HG03108 (cell line): ENCODE measurements at regions not wholly inside any gene's neighbourhood (a gene's known extent, or its start where the extent isn't known, plus 50 kb on each side); places are given as distances from the start of the nearest gene placed in this dataset.

Source experiments
- ATAC-seq: cut with Tn5 transposase; IDR thresholded peaks from one replicate; pipeline ENCODE4 v1.9.1; 2021; ENCODE audit warnings: moderate library complexity; ENCODE audit not compliant: unreplicated experiment

- no peak for ATAC-seq
Measured at GRCh38 chr4:83677656-83678055, 141.7 kb downstream of the GPAT3 start.

GRCh38 chr4:83664741-83665140 is 128.8 kb downstream of the GPAT3 start:
- ATAC-seq, result no peak

GRCh38 chr4:83664071-83664470 is 128.2 kb downstream of the GPAT3 start:
- ATAC-seq, result no peak

GRCh38 chr4:83662204-83662603 is 126.3 kb downstream of the GPAT3 start:
- ATAC-seq, result no peak

- ATAC-seq, result no peak
Measured at GRCh38 chr4:83661359-83661758, 125.5 kb downstream of the GPAT3 start.

- ATAC-seq, result no peak
Measured at GRCh38 chr4:83660578-83660977, 124.7 kb downstream of the GPAT3 start.

- ATAC-seq, result no peak
Measured at GRCh38 chr4:83658806-83659205, 122.9 kb downstream of the GPAT3 start.

GRCh38 chr4:83657336-83657735 is 121.4 kb downstream of the GPAT3 start:
- ATAC-seq, result no peak
